ENCODE measurements at regions not wholly inside any gene's neighbourhood (a gene's known extent, or its start where the extent isn't known, plus 50 kb on each side); places are given as distances from the start of the nearest gene placed in this dataset.
"Not testable (repeated sequence)": the region's sequence is repeated elsewhere in the genome, so short reads cannot be mapped to it uniquely, and the experiment has no call there.

DNA sequence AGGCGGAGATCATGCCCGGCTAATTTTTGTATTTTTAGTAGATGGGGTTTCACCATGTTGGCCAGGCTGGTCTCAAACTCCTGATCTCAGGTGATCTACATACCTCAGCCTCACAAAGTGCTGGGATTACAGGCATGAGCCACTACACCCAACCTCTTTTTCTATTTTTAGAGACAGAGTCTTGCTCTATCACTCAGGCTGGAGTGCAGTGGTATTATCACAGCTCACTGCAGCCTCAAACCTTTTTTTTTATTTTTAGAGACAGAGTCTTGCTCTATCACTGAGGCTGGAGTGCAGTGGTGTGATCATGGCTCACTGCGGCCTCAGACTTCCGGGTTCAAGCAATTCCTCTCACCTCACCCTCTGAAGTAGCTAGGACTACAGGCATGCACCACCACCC is 64.6 kb upstream of the ADGRL1 start:
- POLR2A ChIA-PET (ENCODE audit: partially characterized antibody); H3K4me1 ChIP-seq (replicated peaks in 1 of 4; ENCODE audit: control insufficient read depth in 3 of 4, insufficient read depth in 4 of 4, low read length in 3 of 4): not testable (repeated sequence)

More for the DNA sequence above, 64.6 kb upstream of the ADGRL1 start:
- H3K27me3 ChIP-seq (replicated peaks in 1 of 4; ENCODE audit: control insufficient read depth in 3 of 4, extremely low read depth in 1 of 4, insufficient read depth in 3 of 4, low read length in 3 of 4); H3K9ac ChIP-seq (replicated peaks in 1 of 4; ENCODE audit: extremely low read depth in 1 of 4, low read depth in 3 of 4, low read length in 3 of 4); H3K79me1 ChIP-seq (ENCODE audit: low read depth, low read length); H2AK5ac ChIP-seq (ENCODE audit: low read depth, low read length); H3K36me3 ChIP-seq (ENCODE audit: control insufficient read depth in 2 of 4, insufficient read depth in 4 of 4, low read length in 3 of 4); H3K27ac ChIP-seq (ENCODE audit: low read depth, low read length); DNase-seq (ENCODE audit: low read depth in 1 of 2, low spot score in 2 of 2); H3K79me2 ChIP-seq (ENCODE audit: control insufficient read depth in 1 of 2, insufficient read depth in 2 of 2, low read length in 2 of 2); FAIRE-seq; H4K5ac ChIP-seq (ENCODE audit: insufficient read length, low read depth, low read length); H2BK20ac ChIP-seq (ENCODE audit: low read length); H3K18ac ChIP-seq (ENCODE audit: extremely low read depth, low read length); H4K20me1 ChIP-seq (replicated peaks in 1 of 2; ENCODE audit: control insufficient read depth in 1 of 2, insufficient read depth in 2 of 2, low read length in 2 of 2); H3K23me2 ChIP-seq (ENCODE audit: low read depth, low read length); H3K4ac ChIP-seq (replicated peaks; ENCODE audit: insufficient read length, low read depth, low read length); H3K23ac ChIP-seq (ENCODE audit: insufficient read length); H4K8ac ChIP-seq (ENCODE audit: extremely low read depth, insufficient read depth, low read length); H2BK12ac ChIP-seq (ENCODE audit: low read depth, low read length); H2BK120ac ChIP-seq (replicated peaks; ENCODE audit: low read depth, low read length); H3K4me3 ChIP-seq (ENCODE audit: extremely low read depth in 1 of 4, insufficient read depth in 2 of 4, low read depth in 3 of 4, low read length in 4 of 4); H3K9me3 ChIP-seq (ENCODE audit: insufficient read depth in 2 of 2, low read depth in 1 of 2, low read length in 1 of 2); H3K56ac ChIP-seq (replicated peaks; ENCODE audit: insufficient read length, low read depth, low read length); H2BK15ac ChIP-seq (ENCODE audit: low read length); H2AFZ ChIP-seq (ENCODE audit: low read length); H4K91ac ChIP-seq (replicated peaks; ENCODE audit: insufficient read length, low read length); H3K4me2 ChIP-seq (ENCODE audit: insufficient read depth in 1 of 2, low read depth in 2 of 2, low read length in 2 of 2); H3K14ac ChIP-seq (ENCODE audit: insufficient read length); H2BK5ac ChIP-seq (ENCODE audit: low read depth, low read length): not testable (repeated sequence)
- WGBS, 2 experiments (ENCODE audit: extremely low coverage in 1 of 2, insufficient coverage in 1 of 2, insufficient read length in 1 of 2, insufficient replicate concordance in 2 of 2, low coverage in 1 of 2, low lambda C conversion rate in 2 of 2, missing lambda C conversion rate in 1 of 2) = 73% methylated on average over 4 of the region's 4 CpGs; no CpG with 5 or more reads in 1 of the 2 experiments
- CTCF ChIA-PET (ENCODE audit: partially characterized antibody) = interaction anchor here (0.7 to 4.6 kb wide), 3 partner anchors 9 to 135 kb away, joined by 3 to 14 read pairs (median 4); no protein-coding TSS in a partner anchor

Measured in H1 (cell line).